ENCODE measurements at regions not wholly inside any gene's neighbourhood (a gene's known extent, or its start where the extent isn't known, plus 50 kb on each side); places are given as distances from the start of the nearest gene placed in this dataset.

DNA sequence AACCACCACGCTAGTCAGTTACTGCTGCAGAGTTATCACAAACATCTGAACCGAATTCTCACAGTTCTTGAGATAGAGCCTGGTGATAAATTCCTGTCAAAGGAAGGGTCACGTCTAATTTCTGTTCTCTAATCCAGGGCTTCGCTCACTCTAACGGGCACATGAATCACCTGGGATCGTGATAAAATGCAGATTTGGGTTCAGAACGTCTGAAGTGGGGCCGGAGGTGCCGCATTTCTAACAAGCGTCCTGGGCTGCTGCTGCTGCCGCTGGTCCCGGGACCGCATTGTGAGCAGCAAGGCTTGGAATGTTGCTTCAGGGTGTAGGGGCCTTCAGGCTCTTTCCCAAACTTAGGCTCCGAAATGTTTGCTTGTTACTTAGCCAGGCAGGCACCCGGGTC lies 264.1 kb downstream of the CDC5L start:
- TF ChIP-seq, protein P1, sequence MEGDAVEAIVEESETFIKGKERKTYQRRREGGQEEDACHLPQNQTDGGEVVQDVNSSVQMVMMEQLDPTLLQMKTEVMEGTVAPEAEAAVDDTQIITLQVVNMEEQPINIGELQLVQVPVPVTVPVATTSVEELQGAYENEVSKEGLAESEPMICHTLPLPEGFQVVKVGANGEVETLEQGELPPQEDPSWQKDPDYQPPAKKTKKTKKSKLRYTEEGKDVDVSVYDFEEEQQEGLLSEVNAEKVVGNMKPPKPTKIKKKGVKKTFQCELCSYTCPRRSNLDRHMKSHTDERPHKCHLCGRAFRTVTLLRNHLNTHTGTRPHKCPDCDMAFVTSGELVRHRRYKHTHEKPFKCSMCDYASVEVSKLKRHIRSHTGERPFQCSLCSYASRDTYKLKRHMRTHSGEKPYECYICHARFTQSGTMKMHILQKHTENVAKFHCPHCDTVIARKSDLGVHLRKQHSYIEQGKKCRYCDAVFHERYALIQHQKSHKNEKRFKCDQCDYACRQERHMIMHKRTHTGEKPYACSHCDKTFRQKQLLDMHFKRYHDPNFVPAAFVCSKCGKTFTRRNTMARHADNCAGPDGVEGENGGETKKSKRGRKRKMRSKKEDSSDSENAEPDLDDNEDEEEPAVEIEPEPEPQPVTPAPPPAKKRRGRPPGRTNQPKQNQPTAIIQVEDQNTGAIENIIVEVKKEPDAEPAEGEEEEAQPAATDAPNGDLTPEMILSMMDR (optimal IDR thresholded peaks at IDR 0.05 in 1 of 3, IDR thresholded peaks at IDR 0.05 in 1 of 3, conservative IDR thresholded peaks at IDR 0.05 in 1 of 3; ENCODE audit: extremely low read depth in 1 of 3, insufficient read depth in 2 of 3, low read length in 3 of 3), result no peak
- no peak for TF ChIP-seq EZH2 (IDR thresholded peaks at IDR 0.05; ENCODE audit: low read length)
